HT1080 (cell line): ENCODE measurements at regions not wholly inside any gene's neighbourhood (a gene's known extent, or its start where the extent isn't known, plus 50 kb on each side); places are given as distances from the start of the nearest gene placed in this dataset.
"Not testable (repeated sequence)": the region's sequence is repeated elsewhere in the genome, so short reads cannot be mapped to it uniquely, and the experiment has no call there.

ENCODE experiments used
- DNase-seq: peaks from one replicate; pipeline ENCODE4 v3.0.0-alpha.2; 2015; ENCODE audit warnings: low read depth

- no peak for DNase-seq
Measured at GRCh38 chrX:125503769-125504168, 184.1 kb downstream of the TEX13C start.

GRCh38 chrX:125505207-125505606 lies 185.5 kb downstream of the TEX13C start:
- DNase-seq: peak; percentile 39

- peak; percentile 63 for DNase-seq
Measured at GRCh38 chrX:125507119-125507518, 187.4 kb downstream of the TEX13C start.

GRCh38 chrX:125520029-125520428 lies 200.4 kb downstream of the TEX13C start:
- DNase-seq: no peak

- no peak for DNase-seq
Measured at GRCh38 chrX:125522752-125523151, 203.1 kb downstream of the TEX13C start.

- no peak for DNase-seq
Measured at GRCh38 chrX:125532411-125533089, 212.9 kb downstream of the TEX13C start.

GRCh38 chrX:125533352-125533751 lies 213.7 kb downstream of the TEX13C start:
- no peak for DNase-seq

- DNase-seq: no peak
Measured at GRCh38 chrX:125544031-125544660, 224.5 kb downstream of the TEX13C start.

GRCh38 chrX:125544856-125545255 lies 225.2 kb downstream of the TEX13C start:
- no peak for DNase-seq

- DNase-seq: no peak
Measured at GRCh38 chrX:125577479-125577878, 257.8 kb downstream of the TEX13C start.

GRCh38 chrX:125604448-125604847 lies 284.8 kb downstream of the TEX13C start:
- no peak for DNase-seq

GRCh38 chrX:125605145-125605544 lies 285.5 kb downstream of the TEX13C start:
- no peak for DNase-seq

- not testable (repeated sequence) for DNase-seq
Measured at GRCh38 chrX:125614591-125615343, 295.1 kb downstream of the TEX13C start.

- DNase-seq: no peak
Measured at GRCh38 chrX:125620715-125621587, 301.3 kb downstream of the TEX13C start.

- DNase-seq: no peak
Measured at GRCh38 chrX:125621588-125621927, 301.9 kb downstream of the TEX13C start.

GRCh38 chrX:125622899-125623298 lies 303.2 kb downstream of the TEX13C start:
- DNase-seq: no peak

GRCh38 chrX:125627676-125628075 lies 308.0 kb downstream of the TEX13C start:
- DNase-seq: no peak

- no peak for DNase-seq
Measured at GRCh38 chrX:125628435-125628834, 308.8 kb downstream of the TEX13C start.

- no peak for DNase-seq
Measured at GRCh38 chrX:125641405-125641804, 321.7 kb downstream of the TEX13C start.

- no peak for DNase-seq
Measured at GRCh38 chrX:125646195-125646594, 326.5 kb downstream of the TEX13C start.

GRCh38 chrX:125651426-125651825 lies 331.8 kb downstream of the TEX13C start:
- peak; percentile 40 for DNase-seq

- no peak for DNase-seq
Measured at GRCh38 chrX:125654501-125654900, 334.8 kb downstream of the TEX13C start.
